SK-N-SH treated with all-trans-retinoic acid at 6 μM for 48 hours (cell line): ENCODE measurements at regions not wholly inside any gene's neighbourhood (a gene's known extent, or its start where the extent isn't known, plus 50 kb on each side); places are given as distances from the start of the nearest gene placed in this dataset.

Source experiments
- ATAC-seq: fragments of 200-7000 bp; cut with Tn5 transposase; 3 replicates; pipeline ENCODE4 v1.9.1; 2020; ENCODE audit warnings: mild to moderate bottlenecking, moderate library complexity
- ARNTL ChIP-seq: fragments of 450-650 bp; formaldehyde crosslinking; IDR thresholded peaks from 2 replicates; pipeline ENCODE4 v1.5.0; 2020; ENCODE audit warnings: low read depth, mild to moderate bottlenecking, moderate library complexity, borderline replicate concordance
- CREB5 ChIP-seq: fragments of 250-450 bp; sonication (Bioruptor Pico); IDR thresholded peaks from 2 replicates; pipeline ENCODE4 v1.5.1; 2020; ENCODE audit warnings: low read depth, mild to moderate bottlenecking, moderate library complexity
- CSDC2 ChIP-seq: fragments of 250-450 bp; sonication (Bioruptor Pico); IDR thresholded peaks from 2 replicates; pipeline ENCODE4 v1.5.0; 2020; ENCODE audit warnings: mild to moderate bottlenecking, moderate library complexity
- CSRNP3 ChIP-seq: fragments of 250-450 bp; sonication (Bioruptor Pico); IDR thresholded peaks from 2 replicates; pipeline ENCODE4 v1.5.1; 2021; ENCODE audit warnings: mild to moderate bottlenecking, moderate library complexity
- ESRRG ChIP-seq: fragments of 250-450 bp; sonication (Bioruptor Pico); IDR thresholded peaks from 2 replicates; pipeline ENCODE4 v1.6.1; 2021; ENCODE audit warnings: mild to moderate bottlenecking
- GLIS3 ChIP-seq: fragments of 250-450 bp; sonication (Bioruptor Pico); IDR thresholded peaks from 2 replicates; pipeline ENCODE4 v1.5.0; 2020; ENCODE audit warnings: mild to moderate bottlenecking, moderate library complexity
- ISL1 ChIP-seq: fragments of 250-450 bp; sonication (Bioruptor Pico); IDR thresholded peaks from 2 replicates; pipeline ENCODE4 v2.1.2; 2022; ENCODE audit warnings: mild to moderate bottlenecking, moderate library complexity
- OSR1 ChIP-seq: fragments of 250-450 bp; sonication (Bioruptor Pico); IDR thresholded peaks from 2 replicates; pipeline ENCODE4 v1.8.0; 2022; ENCODE audit warnings: moderate library complexity, mild to moderate bottlenecking, inconsistent platforms
- PATZ1 ChIP-seq: fragments of 250-450 bp; sonication (Bioruptor Pico); IDR thresholded peaks from 2 replicates; pipeline ENCODE4 v1.8.0; 2020; ENCODE audit warnings: mild to moderate bottlenecking, moderate library complexity, borderline replicate concordance
- POU6F1 ChIP-seq: fragments of 250-450 bp; sonication (Bioruptor Pico); IDR thresholded peaks from 2 replicates; pipeline ENCODE4 v1.8.0; 2021; ENCODE audit warnings: low read depth, mild to moderate bottlenecking, moderate library complexity, borderline replicate concordance
- PPARA ChIP-seq: fragments of 250-450 bp; sonication (Bioruptor Pico); IDR thresholded peaks from 2 replicates; pipeline ENCODE4 v1.5.0; 2020; ENCODE audit warnings: mild to moderate bottlenecking, borderline replicate concordance
- RARB ChIP-seq: fragments of 250-450 bp; sonication (Bioruptor Pico); IDR thresholded peaks from 2 replicates; pipeline ENCODE4 v1.8.0; 2021; ENCODE audit warnings: mild to moderate bottlenecking, moderate library complexity
- SNAI2 ChIP-seq: fragments of 250-450 bp; sonication (Bioruptor Pico); IDR thresholded peaks from 2 replicates; pipeline ENCODE4 v1.5.0; 2020; ENCODE audit warnings: mild to moderate bottlenecking, moderate library complexity
- TCF4 ChIP-seq: fragments of 250-450 bp; sonication (Bioruptor Pico); IDR thresholded peaks from 2 replicates; pipeline ENCODE4 v1.8.0; 2021; ENCODE audit warnings: mild to moderate bottlenecking, moderate library complexity, borderline replicate concordance
- TOX ChIP-seq: fragments of 250-450 bp; sonication (Bioruptor Pico); IDR thresholded peaks from 2 replicates; pipeline ENCODE4 v1.8.0; 2021; ENCODE audit warnings: mild to moderate bottlenecking, moderate library complexity, borderline replicate concordance
- TSHZ2 ChIP-seq: fragments of 250-450 bp; sonication (Bioruptor Pico); IDR thresholded peaks from 2 replicates; pipeline ENCODE4 v1.5.0; 2020; ENCODE audit warnings: mild to moderate bottlenecking, moderate library complexity
- ZC3H10 ChIP-seq: fragments of 250-450 bp; sonication (Bioruptor Pico); IDR thresholded peaks from 2 replicates; pipeline ENCODE4 v1.5.1; 2021; ENCODE audit warnings: mild to moderate bottlenecking, moderate library complexity
- ZNF565 ChIP-seq: fragments of 450-650 bp; formaldehyde crosslinking; conservative IDR thresholded peaks from 2 replicates; pipeline ENCODE4 v1.5.0; 2020; ENCODE audit warnings: low read depth, mild to moderate bottlenecking, moderate library complexity
- ZNF8 ChIP-seq: fragments of 450-650 bp; formaldehyde crosslinking; IDR thresholded peaks from 2 replicates; pipeline ENCODE4 v1.5.0; 2020; ENCODE audit warnings: mild to moderate bottlenecking, moderate library complexity

GRCh38 chr18:39455285-39455684, 1889.7 kb upstream of the CELF4 start:
- TF ChIP-seq SNAI2 (CRISPR knock-in tag), result no peak
- no peak for TF ChIP-seq TCF4 (CRISPR knock-in tag)
- no peak for TF ChIP-seq RARB (CRISPR knock-in tag)
- TF ChIP-seq TOX, result no peak
- TF ChIP-seq TSHZ2 (CRISPR knock-in tag), result no peak
- TF ChIP-seq CREB5 (CRISPR knock-in tag), result no peak
- TF ChIP-seq ZNF8 (CRISPR knock-in tag), result no peak
- no peak for TF ChIP-seq CSDC2
- no peak for TF ChIP-seq GLIS3 (CRISPR knock-in tag)
- TF ChIP-seq ESRRG (CRISPR knock-in tag), result no peak
- no peak for TF ChIP-seq ZC3H10 (CRISPR knock-in tag)
- TF ChIP-seq PPARA (CRISPR knock-in tag), result no peak
- TF ChIP-seq ZNF565 (CRISPR knock-in tag), result no peak
- no peak for TF ChIP-seq ARNTL (CRISPR knock-in tag)
- ATAC-seq, result no peak

- TF ChIP-seq CSDC2 (no peak), PPARA (CRISPR knock-in tag) (no peak), ESRRG (CRISPR knock-in tag) (no peak), PATZ1 (no peak), POU6F1 (CRISPR knock-in tag) (no peak)
- TF ChIP-seq, all 23 proteins: peak for 0
- ATAC-seq, result no peak
Measured at GRCh38 chr18:39454866-39455265, 1889.3 kb upstream of the CELF4 start.

- no peak for ATAC-seq
- no peak for TF ChIP-seq ISL1 (CRISPR knock-in tag)
- TF ChIP-seq CSRNP3 (CRISPR knock-in tag), result no peak
- TF ChIP-seq SNAI2 (CRISPR knock-in tag), result no peak
- TF ChIP-seq ARNTL (CRISPR knock-in tag), result no peak
- no peak for TF ChIP-seq POU6F1 (CRISPR knock-in tag)
- TF ChIP-seq ZNF565 (CRISPR knock-in tag), result no peak
- TF ChIP-seq ZNF8 (CRISPR knock-in tag), result no peak
- TF ChIP-seq RARB (CRISPR knock-in tag), result no peak
- no peak for TF ChIP-seq OSR1
- TF ChIP-seq TCF4 (CRISPR knock-in tag), result no peak
Measured at GRCh38 chr18:39453882-39454281, 1888.3 kb upstream of the CELF4 start.
